ENCODE measurements at regions not wholly inside any gene's neighbourhood (a gene's known extent, or its start where the extent isn't known, plus 50 kb on each side); places are given as distances from the start of the nearest gene placed in this dataset.
A peak's percentile ranks its signal among the peaks of the same experiment; 100 is the strongest.

GRCh38 chr4:23365871-23366556 is 523.8 kb downstream of the PPARGC1A start:
- H3K27me3 ChIP-seq, result no peaks in the 10 kb centered on the region
- H3K27ac ChIP-seq, result no peak overlapping the region
- H3K4me3 ChIP-seq, result no peak overlapping the region
- H3K9me3 ChIP-seq, result no peaks in the 10 kb centered on the region
- ATAC-seq (no peak), DNase-seq (no peak)
- TF ChIP-seq CTCF (IDR thresholded peaks at IDR 0.05), result no peak
- H3K36me3 ChIP-seq, result no peaks in the 10 kb centered on the region
- intact Hi-C loops (cut with DNase I), result no loop called here
- H3K4me1 ChIP-seq, result no peaks in the 10 kb centered on the region

- intact Hi-C loops (cut with DNase I), result no loop called here
- no peak for DNase-seq
- no peak overlapping the region for H3K4me3 ChIP-seq
- ATAC-seq, result no peak
- TF ChIP-seq CTCF (IDR thresholded peaks at IDR 0.05), result no peak
- no peak overlapping the region for H3K27ac ChIP-seq
- no peaks in the 10 kb centered on the region for H3K36me3 ChIP-seq
- H3K9me3 ChIP-seq, result no peaks in the 10 kb centered on the region
- H3K27me3 ChIP-seq, result no peaks in the 10 kb centered on the region
- no peaks in the 10 kb centered on the region for H3K4me1 ChIP-seq
Measured at GRCh38 chr4:23365086-23365485, 524.8 kb downstream of the PPARGC1A start.

GRCh38 chr4:23364167-23364566 is 525.7 kb downstream of the PPARGC1A start:
- H3K4me1 ChIP-seq, result no peaks in the 10 kb centered on the region
- H3K27ac ChIP-seq, result no peak overlapping the region
- H3K4me3 ChIP-seq, result no peak overlapping the region
- DNase-seq, result no peak
- H3K9me3 ChIP-seq, result no peaks in the 10 kb centered on the region
- ATAC-seq, result no peak
- H3K27me3 ChIP-seq, result no peaks in the 10 kb centered on the region
- no peak for TF ChIP-seq CTCF (IDR thresholded peaks at IDR 0.05)
- no peaks in the 10 kb centered on the region for H3K36me3 ChIP-seq
- intact Hi-C loops (cut with DNase I), result no loop called here

- TF ChIP-seq CTCF (IDR thresholded peaks at IDR 0.05), result no peak
- no peak overlapping the region for H3K27ac ChIP-seq
- no peaks in the 10 kb centered on the region for H3K27me3 ChIP-seq
- intact Hi-C loops (cut with DNase I), result no loop called here
- ATAC-seq, result no peak
- H3K9me3 ChIP-seq, result no peaks in the 10 kb centered on the region
- H3K4me3 ChIP-seq, result no peak overlapping the region
- no peaks in the 10 kb centered on the region for H3K4me1 ChIP-seq
- DNase-seq, result peak in 1 of 4 donors; percentile 60
- H3K36me3 ChIP-seq, result no peaks in the 10 kb centered on the region
Measured at GRCh38 chr4:23361453-23361852, 528.4 kb downstream of the PPARGC1A start.

- TF ChIP-seq CTCF (IDR thresholded peaks at IDR 0.05), result no peak
- ATAC-seq, result no peak
- no peaks in the 10 kb centered on the region for H3K36me3 ChIP-seq
- no peak overlapping the region for H3K4me3 ChIP-seq
- H3K4me1 ChIP-seq, result no peaks in the 10 kb centered on the region
- no peaks in the 10 kb centered on the region for H3K9me3 ChIP-seq
- no peak overlapping the region for H3K27ac ChIP-seq
- DNase-seq, result no peak
- H3K27me3 ChIP-seq, result no peaks in the 10 kb centered on the region
- intact Hi-C loops (cut with DNase I), result no loop called here
Measured at GRCh38 chr4:23360718-23361117, 529.1 kb downstream of the PPARGC1A start.
